ENCODE measurements at regions not wholly inside any gene's neighbourhood (a gene's known extent, or its start where the extent isn't known, plus 50 kb on each side); places are given as distances from the start of the nearest gene placed in this dataset.

- TF ChIP-seq CTCF (conservative IDR thresholded peaks at IDR 0.05) (no peak), ZFX (IDR thresholded peaks at IDR 0.05) (no peak)
- H3K27ac ChIP-seq: no peak overlapping the region
Measured at GRCh38 chr1:116826818-116827606, 72.8 kb downstream of the CD2 start.

GRCh38 chr1:116827607-116828105 lies 73.4 kb downstream of the CD2 start:
- TF ChIP-seq CTCF (conservative IDR thresholded peaks at IDR 0.05) (no peak), ZFX (IDR thresholded peaks at IDR 0.05) (no peak)
- H3K27ac ChIP-seq: no peak overlapping the region

- H3K27ac ChIP-seq: no peak overlapping the region
- TF ChIP-seq CTCF (conservative IDR thresholded peaks at IDR 0.05): no peak
- TF ChIP-seq ZFX (IDR thresholded peaks at IDR 0.05): no peak
Measured at GRCh38 chr1:116832308-116832931, 77.3 kb upstream of the PTGFRN start.

- TF ChIP-seq ZFX (IDR thresholded peaks at IDR 0.05) (no peak), CTCF (conservative IDR thresholded peaks at IDR 0.05) (no peak)
- H3K27ac ChIP-seq: no peak overlapping the region
Measured at GRCh38 chr1:116832932-116833578, 76.7 kb upstream of the PTGFRN start.

GRCh38 chr1:116833718-116834117 lies 76.0 kb upstream of the PTGFRN start:
- TF ChIP-seq ZFX (IDR thresholded peaks at IDR 0.05) (no peak), CTCF (conservative IDR thresholded peaks at IDR 0.05) (no peak)
- H3K27ac ChIP-seq: no peak overlapping the region

- TF ChIP-seq ZFX (IDR thresholded peaks at IDR 0.05): no peak
- TF ChIP-seq CTCF (conservative IDR thresholded peaks at IDR 0.05): no peak
- no peak overlapping the region for H3K27ac ChIP-seq
Measured at GRCh38 chr1:116834595-116834994, 75.1 kb upstream of the PTGFRN start.

- TF ChIP-seq CTCF (conservative IDR thresholded peaks at IDR 0.05) (no peak), ZFX (IDR thresholded peaks at IDR 0.05) (no peak)
- H3K27ac ChIP-seq: no peak overlapping the region
Measured at GRCh38 chr1:116835161-116835560, 74.6 kb upstream of the PTGFRN start.

Data from C4-2B (cell line).